ENCODE measurements at regions not wholly inside any gene's neighbourhood (a gene's known extent, or its start where the extent isn't known, plus 50 kb on each side); places are given as distances from the start of the nearest gene placed in this dataset.

GRCh38 chr4:156619154-156619934 is 352.3 kb downstream of the PDGFC start:
- no peak for DNase-seq (ENCODE audit: low spot score)
- WGBS: 52% methylated on average over 3 of the region's 3 CpGs
- no peaks in the 10 kb centered on the region for H3K4me1 ChIP-seq (replicated peaks)
- H3K36me3 ChIP-seq: no peaks in the 10 kb centered on the region
- H3K27ac ChIP-seq: no peak overlapping the region
- TF ChIP-seq POLR2AphosphoS5 (IDR thresholded peaks at IDR 0.05) (no peak), CTCF (IDR thresholded peaks at IDR 0.05) (no peak), POLR2A (IDR thresholded peaks at IDR 0.05) (no peak)
- no peak overlapping the region for H3K4me3 ChIP-seq
- no peaks in the 10 kb centered on the region for H3K27me3 ChIP-seq (replicated peaks; ENCODE audit: insufficient read depth)
- H3K9me3 ChIP-seq: no peaks in the 10 kb centered on the region
- intact Hi-C loops (cut with DNase I): no loop called here

- Histone ChIP-seq H3K4me3 (no peak overlapping the region), H3K36me3 (no peaks in the 10 kb centered on the region), H3K27ac (no peak overlapping the region), H3K9me3 (no peaks in the 10 kb centered on the region), H3K4me1 (replicated peaks) (no peaks in the 10 kb centered on the region), H3K27me3 (replicated peaks; ENCODE audit: insufficient read depth) (no peaks in the 10 kb centered on the region)
- WGBS: 16% methylated on average over 2 of the region's 2 CpGs
- TF ChIP-seq POLR2A (IDR thresholded peaks at IDR 0.05) (no peak), CTCF (IDR thresholded peaks at IDR 0.05) (no peak), POLR2AphosphoS5 (IDR thresholded peaks at IDR 0.05) (peak; percentile 15)
- no peak for DNase-seq (ENCODE audit: low spot score)
- intact Hi-C loops (cut with DNase I): no loop called here
These were observed 356.5 kb downstream of the PDGFC start for GRCh38 chr4:156615066-156615531.

- Histone ChIP-seq H3K27me3 (replicated peaks; ENCODE audit: insufficient read depth) (no peaks in the 10 kb centered on the region), H3K4me3 (no peak overlapping the region), H3K4me1 (replicated peaks) (no peaks in the 10 kb centered on the region), H3K27ac (no peak overlapping the region), H3K36me3 (no peaks in the 10 kb centered on the region), H3K9me3 (no peaks in the 10 kb centered on the region)
- intact Hi-C loops (cut with DNase I): no loop called here
- TF ChIP-seq POLR2A (IDR thresholded peaks at IDR 0.05) (no peak), POLR2AphosphoS5 (IDR thresholded peaks at IDR 0.05) (no peak)
- DNase-seq (ENCODE audit: low spot score): no peak
These were observed 357.1 kb downstream of the PDGFC start for GRCh38 chr4:156614536-156614935.

- no peak for DNase-seq (ENCODE audit: low spot score)
- 80% methylated on average over 1 of the region's 1 CpG for WGBS
- Histone ChIP-seq H3K27me3 (replicated peaks; ENCODE audit: insufficient read depth) (no peaks in the 10 kb centered on the region), H3K36me3 (no peaks in the 10 kb centered on the region), H3K9me3 (no peaks in the 10 kb centered on the region), H3K27ac (no peak overlapping the region), H3K4me3 (no peak overlapping the region), H3K4me1 (replicated peaks) (no peaks in the 10 kb centered on the region)
- TF ChIP-seq POLR2AphosphoS5 (IDR thresholded peaks at IDR 0.05) (no peak), CTCF (IDR thresholded peaks at IDR 0.05) (no peak), POLR2A (IDR thresholded peaks at IDR 0.05) (no peak)
- intact Hi-C loops (cut with DNase I): no loop called here
These were observed 362.2 kb downstream of the PDGFC start for GRCh38 chr4:156609421-156609820.

- Histone ChIP-seq H3K9me3 (no peaks in the 10 kb centered on the region), H3K27ac (no peak overlapping the region), H3K27me3 (replicated peaks; ENCODE audit: insufficient read depth) (no peaks in the 10 kb centered on the region), H3K36me3 (no peaks in the 10 kb centered on the region), H3K4me3 (no peak overlapping the region), H3K4me1 (replicated peaks) (no peaks in the 10 kb centered on the region)
- TF ChIP-seq CTCF (IDR thresholded peaks at IDR 0.05): no peak
- no peak for TF ChIP-seq POLR2A (IDR thresholded peaks at IDR 0.05)
- no peak for TF ChIP-seq POLR2AphosphoS5 (IDR thresholded peaks at IDR 0.05)
- WGBS: 60% methylated on average over 6 of the region's 6 CpGs
- intact Hi-C loops (cut with DNase I): no loop called here
- DNase-seq (ENCODE audit: low spot score): no peak
These were observed 362.9 kb downstream of the PDGFC start for GRCh38 chr4:156608651-156609050.

All from prostate gland (tissue), 2 donors.